Fibroblast of skin of abdomen (primary cell): ENCODE measurements at regions not wholly inside any gene's neighbourhood (a gene's known extent, or its start where the extent isn't known, plus 50 kb on each side); places are given as distances from the start of the nearest gene placed in this dataset.
A peak's percentile ranks its signal among the peaks of the same experiment; 100 is the strongest.
"Not testable (repeated sequence)": the region's sequence is repeated elsewhere in the genome, so short reads cannot be mapped to it uniquely, and the experiment has no call there.

ENCODE experiments used
- DNase-seq: peaks from one replicate; pipeline ENCODE4 v3.0.0-alpha.2; 2013

DNA sequence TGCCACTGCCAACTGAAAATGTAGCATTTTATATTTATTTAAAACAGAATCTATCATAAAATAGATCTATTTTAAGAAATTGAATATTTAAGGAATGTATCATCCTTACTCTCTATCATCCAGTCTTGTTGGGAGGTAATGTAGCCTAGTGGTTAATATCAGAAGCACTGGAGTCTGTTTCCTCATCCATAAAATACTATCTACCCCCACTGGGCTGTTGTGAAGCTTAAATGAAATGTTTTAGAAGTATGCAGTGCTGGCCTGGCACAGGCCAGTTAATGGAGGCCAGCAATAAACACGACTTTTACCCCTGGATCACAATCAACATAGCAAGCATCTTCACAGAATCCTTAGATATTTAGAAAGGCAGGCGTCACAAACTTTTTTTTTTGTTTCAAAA is 188.0 kb downstream of the CAND1 start:
- DNase-seq: no peak

DNA sequence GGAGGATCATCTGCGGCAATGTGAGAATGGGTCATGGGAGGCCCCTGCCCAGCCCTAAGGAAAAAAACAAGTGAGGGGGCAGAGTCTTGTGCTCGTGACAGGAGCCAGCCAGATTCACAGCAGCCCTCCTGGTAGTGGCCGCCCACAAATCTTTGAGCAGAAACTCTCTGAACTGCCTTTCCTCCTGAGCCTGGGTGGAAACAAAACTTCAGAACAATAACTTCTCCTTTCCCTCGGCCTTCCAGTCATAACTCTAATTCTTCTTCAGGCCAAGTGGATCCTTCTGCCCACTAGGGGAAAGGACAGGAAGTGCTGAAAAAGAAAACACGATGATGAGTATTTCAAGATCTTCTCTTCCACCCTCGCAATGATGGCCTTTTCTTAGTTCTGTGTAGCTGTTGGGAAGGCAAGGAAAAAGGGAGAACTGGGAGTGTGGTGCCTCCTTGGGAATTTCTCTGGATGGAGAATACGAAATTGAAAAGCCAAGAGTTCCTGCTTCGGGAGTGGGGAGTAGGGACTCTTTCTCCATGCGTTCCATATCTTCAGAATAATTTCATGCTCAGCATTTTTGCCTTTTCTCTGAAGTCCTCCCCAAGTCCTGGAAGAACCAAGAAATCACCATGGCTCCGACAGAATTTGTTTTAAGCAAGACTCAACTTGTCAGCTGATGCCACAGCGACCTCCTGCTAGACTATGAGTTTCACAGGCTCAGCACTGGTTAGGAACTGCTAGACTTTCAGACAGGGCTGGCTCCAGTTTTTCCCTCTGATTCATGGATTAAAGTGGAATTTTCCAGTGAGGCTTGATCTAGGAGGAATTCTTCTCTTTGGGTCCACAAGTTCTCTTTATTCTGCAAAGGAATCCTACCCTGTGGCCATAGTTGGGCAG is 188.9 kb downstream of the CAND1 start:
- DNase-seq: no peak

DNA sequence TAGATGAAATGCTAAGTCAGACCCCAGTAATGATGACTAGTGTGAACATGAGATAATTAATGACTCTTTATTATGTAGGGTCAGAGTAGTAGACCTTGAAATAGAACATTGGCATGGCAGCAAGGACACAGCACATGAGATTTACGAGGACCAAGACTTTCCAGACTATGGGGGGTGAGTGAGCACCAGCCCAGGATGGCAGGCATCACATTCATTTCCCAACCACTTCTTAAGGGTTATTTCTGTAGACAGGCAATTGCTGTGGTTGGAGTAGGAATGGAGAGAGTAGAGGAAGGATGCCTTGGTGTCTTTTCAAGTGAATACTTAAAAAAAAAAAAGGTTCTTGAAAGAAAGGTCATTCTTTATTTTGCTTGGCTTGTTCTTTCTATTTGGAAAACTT is 189.4 kb upstream of the DYRK2 start:
- DNase-seq: peak; percentile 62

DNA sequence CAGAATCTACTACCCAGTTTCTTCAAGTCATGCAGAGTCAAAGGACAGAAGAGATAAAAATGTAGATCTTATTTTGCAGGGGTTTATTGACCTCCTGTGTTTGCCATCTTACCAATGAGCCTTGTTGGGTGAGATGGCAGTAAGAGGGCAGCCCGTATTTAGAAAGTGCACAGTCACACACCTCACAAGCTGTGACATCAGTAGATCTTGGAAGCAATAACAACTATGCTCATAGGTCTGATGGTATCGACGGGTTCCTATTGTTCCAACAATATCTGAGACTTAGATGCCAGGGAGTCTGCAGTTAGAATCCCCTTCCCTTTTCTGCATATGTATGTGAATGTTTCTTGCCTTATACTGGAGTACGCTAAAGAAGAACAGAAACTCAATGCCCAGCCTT is 189.0 kb upstream of the DYRK2 start:
- no peak for DNase-seq

DNA sequence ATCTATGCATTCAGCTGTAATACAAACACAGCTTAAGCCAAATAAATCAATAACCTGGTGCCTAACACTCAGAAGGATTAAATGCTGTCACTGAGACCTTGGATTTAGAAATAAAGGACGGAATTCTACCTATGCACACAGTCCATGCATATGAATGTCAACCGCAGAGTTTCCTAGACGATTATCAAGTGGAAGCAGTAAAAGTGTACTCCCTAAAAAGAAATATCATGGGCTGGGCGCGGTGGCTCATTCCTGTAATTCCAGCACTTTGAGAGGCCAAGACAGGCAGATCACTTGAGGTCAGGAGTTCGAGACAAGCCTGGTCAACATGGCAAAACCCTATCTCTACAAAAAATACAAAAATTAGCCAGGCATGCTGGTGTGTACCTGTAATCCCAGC is 188.2 kb upstream of the DYRK2 start:
- DNase-seq: no peak

DNA sequence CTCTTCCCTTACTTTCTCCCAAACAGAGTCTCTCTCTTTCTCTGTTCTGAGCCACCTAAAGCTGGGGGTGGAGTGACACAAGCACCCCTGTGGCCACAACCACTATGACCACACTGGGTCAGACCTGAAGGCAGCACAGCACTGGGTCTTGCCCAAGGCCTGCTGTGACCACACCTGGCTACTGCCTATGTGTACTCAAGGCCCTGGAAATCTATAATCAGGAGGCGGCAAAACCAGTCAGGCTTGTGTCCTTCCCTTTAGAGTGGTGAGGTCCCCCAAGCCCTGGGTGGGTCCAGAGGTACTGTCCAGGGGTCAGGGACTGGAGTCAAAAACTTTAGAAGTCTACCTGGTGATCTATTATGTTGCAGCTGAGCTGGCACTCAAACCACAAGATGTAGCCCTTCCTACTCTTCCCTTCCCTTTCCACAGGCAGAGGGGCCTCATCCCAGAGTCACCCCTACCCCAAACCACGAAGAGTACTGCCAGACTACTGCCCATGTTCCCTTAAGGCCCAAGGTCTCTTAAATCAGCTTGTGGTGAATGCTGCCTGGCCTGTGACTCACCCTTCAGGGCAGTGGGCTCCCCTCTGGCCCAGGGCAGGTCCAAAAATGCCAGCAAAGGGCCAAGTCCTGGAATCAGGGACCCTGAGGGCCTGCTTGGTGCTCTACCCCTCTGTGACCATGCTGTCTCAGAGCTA is 179.8 kb upstream of the DYRK2 start:
- no peak for DNase-seq

DNA sequence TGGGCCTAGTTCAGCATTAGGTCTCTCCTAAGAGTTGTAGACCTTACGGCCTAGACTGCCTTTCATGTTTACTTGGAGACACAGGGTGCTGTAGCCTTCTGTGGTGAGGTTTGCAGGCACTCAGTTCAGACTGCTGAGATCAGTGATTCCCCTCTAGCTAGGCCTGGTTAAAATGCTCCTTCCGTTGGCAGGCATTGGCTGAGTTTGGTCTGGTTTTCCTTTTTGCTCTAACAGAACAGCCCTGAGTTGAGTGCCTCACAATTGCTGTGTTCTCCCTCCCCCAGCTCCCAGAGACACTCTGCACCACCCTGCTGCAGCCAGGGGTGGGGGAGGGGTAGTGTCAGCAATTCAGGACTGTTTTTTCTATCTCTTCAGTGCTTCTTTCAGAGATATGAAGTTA is 178.9 kb upstream of the DYRK2 start:
- peak; percentile 33 for DNase-seq

DNA sequence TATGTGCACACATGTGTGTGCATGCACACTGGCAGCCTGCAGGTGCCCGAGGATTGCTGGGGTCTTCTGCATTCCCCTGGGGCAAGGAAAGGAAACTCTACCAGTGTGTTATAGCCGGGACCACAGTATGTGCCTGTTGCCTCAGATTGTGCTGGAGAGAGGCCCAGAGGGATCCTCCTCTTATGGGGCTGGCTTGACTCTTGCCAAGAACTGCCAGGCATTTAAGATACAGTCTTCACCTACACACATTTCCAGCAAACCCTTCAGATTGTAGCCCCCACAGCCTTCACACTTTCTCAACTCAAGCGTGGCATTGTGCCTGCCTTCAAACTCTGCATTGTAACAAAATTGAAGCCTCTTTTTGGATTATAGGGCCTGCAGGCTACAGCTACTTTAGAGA is 176.7 kb upstream of the DYRK2 start:
- DNase-seq: no peak

DNA sequence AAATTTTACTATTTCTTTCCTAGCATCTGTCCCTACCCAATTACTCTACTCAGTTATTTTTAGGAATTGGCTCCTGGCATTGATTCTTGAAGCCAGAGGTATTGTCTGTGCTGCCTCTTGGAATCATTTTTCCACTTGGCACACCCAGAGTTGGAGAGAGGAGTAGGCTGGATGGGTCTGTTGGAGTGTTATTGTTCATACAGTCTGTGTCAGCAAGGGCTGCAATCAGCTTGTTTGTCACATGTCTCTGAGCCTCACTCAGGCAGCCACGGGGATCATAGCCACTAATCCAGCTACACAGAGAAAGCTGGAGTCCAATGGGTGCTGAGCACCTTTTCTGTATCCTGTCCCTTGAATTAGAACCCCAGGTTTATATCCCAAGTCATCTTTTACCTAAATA is 176.0 kb upstream of the DYRK2 start:
- DNase-seq: no peak

DNA sequence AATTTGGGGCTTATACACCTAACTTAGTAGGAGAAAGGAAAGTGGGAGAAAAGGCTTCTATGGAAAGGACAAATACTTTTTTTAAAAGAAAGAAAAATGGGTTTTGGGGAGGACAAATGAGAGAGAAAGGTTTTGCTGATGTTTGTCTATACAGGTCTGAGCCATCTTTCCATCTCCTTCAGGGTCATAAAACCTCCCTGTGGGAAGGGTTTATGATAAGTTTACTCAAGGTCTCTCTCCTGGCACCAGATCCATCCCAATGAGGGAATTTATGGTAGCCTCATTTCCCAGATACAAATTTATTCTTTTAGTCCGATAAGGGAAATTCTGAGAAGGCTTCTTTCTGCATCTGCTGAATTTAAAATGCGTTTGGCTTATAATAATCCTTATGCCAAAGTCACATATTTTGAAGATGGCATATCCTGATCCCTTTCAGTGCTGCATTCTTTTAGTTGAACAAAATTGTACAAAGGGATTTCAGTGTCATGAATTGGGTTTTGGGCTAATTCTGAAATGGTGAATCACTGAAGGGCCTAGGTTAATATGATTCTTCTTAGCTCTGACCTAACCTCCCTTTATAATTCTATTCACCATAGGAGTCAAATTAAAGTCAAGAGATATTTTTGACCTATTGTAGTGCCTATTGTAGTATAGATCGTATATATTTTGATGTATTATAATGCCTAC is 173.5 kb upstream of the DYRK2 start:
- DNase-seq: no peak

DNA sequence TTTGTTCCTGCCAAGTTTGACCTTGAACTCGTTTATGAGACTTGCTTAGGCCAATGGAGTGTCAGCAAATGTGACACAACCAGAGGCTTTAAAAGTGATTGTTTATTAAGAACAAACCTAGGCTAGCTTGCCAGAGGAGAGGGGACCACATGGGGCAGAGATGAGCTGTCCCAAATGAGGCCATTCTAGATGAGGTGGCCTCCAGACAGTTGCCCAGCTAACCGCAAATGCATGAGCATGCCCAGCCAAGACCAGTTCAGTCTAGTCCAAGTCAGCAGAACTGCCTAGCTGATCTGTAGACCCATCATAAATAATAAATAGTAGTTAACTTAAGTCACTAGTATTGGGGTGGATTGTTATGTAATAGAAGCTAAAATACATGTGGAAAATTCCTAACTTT is 172.8 kb upstream of the DYRK2 start:
- no peak for DNase-seq

DNA sequence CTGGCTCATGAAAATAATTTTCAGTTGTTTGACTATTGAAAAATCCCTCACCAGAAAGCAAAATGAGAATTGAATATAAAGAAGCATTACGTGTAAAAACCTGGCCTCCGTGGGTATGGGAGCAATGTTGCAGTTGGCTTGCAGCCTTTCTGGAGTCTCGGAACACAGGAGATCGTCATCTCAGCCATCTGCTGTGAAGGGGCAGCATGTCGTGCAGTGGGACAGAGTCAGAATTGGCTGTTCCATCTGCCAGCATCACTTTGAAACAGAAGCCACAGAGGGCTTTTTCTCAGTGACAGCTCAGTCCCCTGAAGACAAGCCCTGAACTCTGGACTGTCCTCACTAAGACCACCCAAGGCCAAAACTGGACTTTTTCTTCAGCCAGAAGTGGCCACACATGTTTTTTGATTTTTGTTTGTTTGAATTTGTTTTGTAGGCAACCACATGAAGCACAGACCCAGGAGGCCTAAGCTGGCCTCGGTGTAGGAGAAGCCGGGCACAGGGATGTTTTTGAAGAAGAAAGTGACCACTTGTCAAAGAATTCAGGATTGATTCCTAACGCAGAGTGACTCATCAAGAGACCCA is 170.8 kb upstream of the DYRK2 start:
- DNase-seq: no peak

DNA sequence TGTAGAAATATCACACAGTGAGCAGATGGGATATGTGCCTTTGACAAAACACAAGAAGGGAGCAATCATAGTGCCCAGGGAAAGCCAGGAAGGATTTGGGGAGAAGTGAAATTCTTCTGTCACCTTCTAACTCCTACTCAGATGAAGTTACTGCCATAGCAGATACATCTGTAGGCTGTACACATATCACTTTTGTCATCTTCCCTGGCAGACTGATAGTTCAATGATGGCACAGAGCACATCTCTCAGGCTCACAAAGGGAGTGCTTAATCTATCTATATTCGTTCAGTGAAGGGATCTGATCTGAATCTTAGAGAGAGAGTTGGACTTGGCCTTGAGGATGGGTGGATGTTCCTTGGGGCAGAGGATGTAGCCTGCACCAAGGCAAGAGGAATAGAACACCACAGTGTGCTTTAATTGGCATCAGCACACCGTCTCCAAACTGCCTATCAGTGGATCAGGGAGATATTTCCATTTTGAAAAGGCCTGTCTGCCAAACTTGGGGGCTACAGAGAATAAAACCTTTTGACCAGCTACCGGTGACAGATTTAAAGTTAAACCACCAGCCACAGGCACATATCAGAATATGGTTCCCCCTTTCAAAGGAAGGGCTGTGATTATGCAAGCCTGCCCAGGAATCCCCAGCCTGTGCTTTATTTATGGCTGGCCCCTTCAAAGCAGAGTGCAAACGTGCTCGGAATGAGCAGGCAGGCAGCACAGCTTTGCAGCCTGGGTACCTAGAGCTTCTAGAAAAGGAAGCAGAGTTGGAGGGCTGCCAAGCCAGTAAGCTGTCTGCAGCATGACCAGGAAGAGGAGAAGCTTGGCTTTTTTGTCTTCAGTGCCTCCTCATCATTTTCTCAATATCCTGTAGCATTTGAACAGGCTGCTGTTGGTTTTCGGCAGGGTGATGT is 165.5 kb upstream of the DYRK2 start:
- DNase-seq: peak; percentile 92

DNA sequence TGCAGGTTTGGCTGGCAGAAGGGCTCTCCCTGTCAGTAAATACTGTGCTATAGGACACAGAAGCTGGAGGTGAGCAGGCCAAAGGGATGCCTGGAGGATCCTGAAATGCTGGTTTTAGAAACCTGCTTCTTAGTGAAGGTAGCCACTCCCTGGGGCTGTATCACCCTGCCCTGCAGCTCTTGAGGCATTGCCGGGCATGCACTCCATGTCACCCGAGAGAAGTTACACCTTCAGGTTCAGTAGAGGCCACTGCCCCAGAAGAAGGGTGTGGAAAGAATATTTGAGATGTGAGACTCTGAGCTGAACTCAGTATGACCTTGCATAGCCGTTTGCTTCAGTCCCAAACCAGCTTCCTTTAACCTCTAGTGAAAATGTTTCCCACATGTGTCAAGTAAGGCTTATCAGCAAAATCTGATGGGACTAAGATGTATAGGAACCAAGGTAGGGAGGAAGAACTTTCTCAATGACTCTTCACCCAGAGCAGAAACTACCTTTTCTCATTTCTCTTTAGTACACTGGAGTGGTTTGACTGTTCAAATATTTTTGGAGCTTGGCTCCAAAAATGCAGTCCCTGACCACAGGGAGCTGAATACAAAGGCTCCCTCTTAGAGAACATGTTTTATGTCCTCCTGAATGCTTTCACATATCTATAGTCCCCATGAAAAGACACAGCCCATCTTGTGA is 164.5 kb upstream of the DYRK2 start:
- no peak for DNase-seq

DNA sequence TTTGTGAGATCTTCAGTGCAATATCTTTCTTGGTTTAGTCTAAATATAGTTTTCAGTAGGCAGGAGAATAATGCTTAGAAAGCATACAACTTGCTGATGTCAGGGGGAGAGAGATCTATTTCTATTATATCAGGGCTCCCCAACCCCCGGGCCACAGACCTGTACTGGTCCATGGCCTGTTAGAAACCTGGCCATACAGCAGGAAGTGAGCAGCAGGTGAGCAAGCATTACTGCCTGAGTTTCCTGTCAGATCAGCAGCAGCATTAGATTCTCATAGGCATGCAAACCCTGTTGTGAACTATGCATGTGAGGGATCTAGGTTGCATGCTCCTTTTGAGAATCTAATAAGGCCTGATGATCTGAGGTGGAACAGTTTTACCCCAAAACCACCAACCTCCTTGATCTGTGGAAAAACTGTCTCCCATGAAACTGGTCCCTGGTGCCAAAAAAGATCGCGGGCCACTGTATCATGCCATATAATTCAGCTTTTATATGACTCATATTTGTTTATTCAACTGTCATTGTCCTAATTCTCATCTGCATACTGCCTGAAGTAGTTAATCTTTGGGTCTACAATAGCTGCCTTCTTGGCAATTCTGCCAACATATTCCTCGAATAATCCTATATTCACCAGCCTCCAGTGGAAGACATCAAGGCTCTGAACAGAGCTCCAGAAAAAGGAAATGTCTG is 163.6 kb upstream of the DYRK2 start:
- DNase-seq: no peak

DNA sequence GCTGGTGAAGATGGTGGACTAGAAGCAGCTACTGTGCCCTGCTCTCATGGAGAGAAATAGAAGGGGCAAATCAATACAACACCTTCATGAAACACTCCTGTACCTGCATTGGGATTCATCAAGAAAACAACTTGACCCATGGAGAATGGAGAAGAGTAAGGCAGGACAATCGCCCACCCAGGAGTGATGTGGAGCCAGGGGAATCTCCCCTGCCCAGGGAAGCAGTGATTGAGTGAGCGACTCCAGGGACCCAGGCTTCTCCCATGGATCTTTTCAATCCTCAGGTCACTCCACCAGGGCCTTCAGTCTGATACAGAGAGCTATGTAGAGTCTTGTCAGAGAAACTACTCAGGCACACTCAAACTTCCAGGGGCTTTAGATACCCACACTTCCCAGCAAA is 161.9 kb upstream of the DYRK2 start:
- no peak for DNase-seq

DNA sequence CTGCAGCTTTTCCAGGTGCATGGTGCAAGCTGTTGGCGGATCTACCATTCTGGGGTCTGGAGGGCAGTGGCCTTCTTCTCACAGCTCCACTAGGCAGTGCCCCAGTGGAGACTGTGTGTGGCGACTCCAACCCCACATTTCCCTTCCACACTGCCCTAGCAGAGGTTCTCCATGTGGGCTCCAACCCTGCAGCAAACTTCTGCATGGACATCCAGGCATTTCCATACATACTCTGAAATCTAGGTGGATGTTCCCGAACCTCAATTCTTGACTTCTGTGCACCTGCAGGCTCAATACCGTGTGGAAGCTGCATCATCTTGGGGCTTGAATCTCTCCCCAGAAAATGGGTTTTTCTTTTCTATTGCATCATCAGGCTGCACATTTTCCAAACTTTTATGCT is 160.2 kb upstream of the DYRK2 start:
- not testable (repeated sequence) for DNase-seq

DNA sequence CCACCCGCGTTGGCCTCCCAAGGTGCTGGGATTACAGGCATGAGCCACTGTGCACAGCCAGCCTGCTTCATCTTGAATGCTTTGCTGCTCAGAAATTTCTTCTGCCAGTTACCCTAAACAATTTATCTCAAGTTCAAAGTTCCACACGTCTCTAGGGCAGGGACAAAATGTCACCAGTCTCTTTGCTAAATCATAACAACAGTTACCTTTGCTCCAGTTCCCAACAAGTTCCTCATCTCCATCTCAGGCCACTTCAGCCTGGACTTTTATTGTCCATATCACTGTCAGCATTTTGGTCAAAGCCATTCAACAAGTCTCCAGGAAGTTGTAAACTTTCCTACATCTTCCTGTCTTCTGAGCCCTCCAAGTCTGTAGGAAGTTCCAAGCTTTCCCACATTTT is 159.5 kb upstream of the DYRK2 start:
- no peak for DNase-seq

DNA sequence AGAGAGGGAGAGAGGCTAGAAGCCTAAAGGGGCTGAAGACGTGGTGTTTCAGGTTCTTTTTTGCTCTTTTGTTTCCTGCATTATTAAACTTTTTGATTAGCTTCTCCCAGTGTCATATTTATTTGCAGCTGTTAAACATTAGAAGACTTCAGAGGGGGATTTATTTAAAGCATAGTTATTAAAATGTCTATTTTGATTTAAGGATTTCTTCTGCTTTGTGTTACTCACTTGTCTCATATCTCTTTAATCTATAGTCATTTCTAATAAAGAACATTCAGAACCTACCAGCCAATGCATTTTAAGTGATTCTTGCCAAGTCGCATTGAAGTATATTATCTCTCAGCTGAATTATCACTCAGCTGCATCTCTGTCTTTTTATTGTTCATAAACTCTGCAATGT is 152.0 kb upstream of the DYRK2 start:
- no peak for DNase-seq

DNA sequence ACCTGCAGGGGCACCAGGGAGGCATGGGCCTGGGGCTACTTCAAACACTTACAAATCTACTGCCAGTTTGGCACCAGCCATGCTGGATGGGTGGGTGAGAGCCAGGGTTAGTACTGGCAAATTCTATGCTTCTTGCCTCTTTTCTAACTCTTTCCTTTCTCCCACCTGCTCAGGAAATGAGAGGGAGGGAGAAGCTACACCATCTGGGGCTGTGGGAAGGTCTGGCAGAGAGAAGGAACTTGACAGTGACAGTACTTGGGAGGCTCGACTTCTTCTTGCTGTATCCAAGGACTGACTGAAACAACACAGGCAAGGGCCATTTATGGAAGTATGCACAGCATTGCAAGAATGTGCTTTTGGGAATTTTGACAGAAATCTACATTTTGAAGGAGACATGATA is 149.6 kb upstream of the DYRK2 start:
- DNase-seq: no peak

DNA sequence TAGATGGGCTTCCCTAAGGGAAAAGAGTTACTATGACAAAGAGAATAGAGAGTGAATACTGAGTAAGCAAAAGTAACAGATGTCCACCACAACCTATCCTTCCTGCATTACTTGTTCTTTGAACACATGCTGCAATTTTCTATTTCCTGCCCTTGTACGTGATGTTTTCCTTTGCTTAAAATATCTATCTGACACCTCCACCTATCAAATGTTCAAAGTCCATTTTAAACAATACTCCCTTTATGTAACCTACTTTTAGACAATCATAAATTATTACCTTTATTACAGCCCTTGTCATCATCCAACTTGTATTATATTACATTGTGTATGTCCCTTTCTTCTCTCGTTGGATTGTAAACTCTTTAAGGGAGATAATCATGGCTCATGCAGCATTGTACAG is 147.2 kb upstream of the DYRK2 start:
- no peak for DNase-seq
